Thyroid gland (tissue), 4 donors: ENCODE measurements at regions not wholly inside any gene's neighbourhood (a gene's known extent, or its start where the extent isn't known, plus 50 kb on each side); places are given as distances from the start of the nearest gene placed in this dataset.
"Not testable (repeated sequence)": the region's sequence is repeated elsewhere in the genome, so short reads cannot be mapped to it uniquely, and the experiment has no call there.

Experiments
- POLR2A ChIP-seq, 2 donors: fragments of 450-650 bp; IDR thresholded peaks; one replicate each; pipeline ENCODE4 v1.6.1; 2017; ENCODE audit warnings: antibody characterized with exemption in 2 of 2, mild to moderate bottlenecking in 2 of 2, moderate library complexity in 1 of 2
- TF ChIP-seq, protein P1 (sequence below), 6 experiments: fragments of 200-600 bp in 3 of 6; fragments of 450-650 bp in 3 of 6; sonication (generic) in 3 of 6; IDR thresholded peaks; one replicate each; pipeline ENCODE4 v1.5.1; 2016 to 2019; ENCODE audit warnings: antibody characterized with exemption in 6 of 6, mild to moderate bottlenecking in 2 of 6, inconsistent platforms in 1 of 6, moderate library complexity in 1 of 6

DNA sequence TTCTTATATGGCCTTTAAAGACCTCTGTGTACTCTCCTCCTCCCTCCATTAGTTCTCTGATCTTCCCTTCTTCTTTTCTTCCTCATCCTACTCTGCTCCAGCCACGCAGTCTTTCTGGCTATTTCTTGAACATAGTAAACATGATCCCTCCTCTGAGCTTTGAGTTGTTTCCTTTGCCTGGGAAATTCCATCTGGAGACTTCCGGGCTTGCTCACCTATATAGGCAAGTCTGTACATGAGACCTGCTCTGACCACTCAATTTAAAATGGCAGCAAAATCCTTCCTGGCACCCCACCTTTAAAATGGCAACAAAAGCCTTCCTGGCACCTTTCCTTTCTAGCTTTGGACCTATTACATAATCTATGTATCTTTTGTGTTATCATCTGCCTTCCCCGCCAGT is 94.4 kb downstream of the SPDYE17 start:
- TF ChIP-seq, protein P1, sequence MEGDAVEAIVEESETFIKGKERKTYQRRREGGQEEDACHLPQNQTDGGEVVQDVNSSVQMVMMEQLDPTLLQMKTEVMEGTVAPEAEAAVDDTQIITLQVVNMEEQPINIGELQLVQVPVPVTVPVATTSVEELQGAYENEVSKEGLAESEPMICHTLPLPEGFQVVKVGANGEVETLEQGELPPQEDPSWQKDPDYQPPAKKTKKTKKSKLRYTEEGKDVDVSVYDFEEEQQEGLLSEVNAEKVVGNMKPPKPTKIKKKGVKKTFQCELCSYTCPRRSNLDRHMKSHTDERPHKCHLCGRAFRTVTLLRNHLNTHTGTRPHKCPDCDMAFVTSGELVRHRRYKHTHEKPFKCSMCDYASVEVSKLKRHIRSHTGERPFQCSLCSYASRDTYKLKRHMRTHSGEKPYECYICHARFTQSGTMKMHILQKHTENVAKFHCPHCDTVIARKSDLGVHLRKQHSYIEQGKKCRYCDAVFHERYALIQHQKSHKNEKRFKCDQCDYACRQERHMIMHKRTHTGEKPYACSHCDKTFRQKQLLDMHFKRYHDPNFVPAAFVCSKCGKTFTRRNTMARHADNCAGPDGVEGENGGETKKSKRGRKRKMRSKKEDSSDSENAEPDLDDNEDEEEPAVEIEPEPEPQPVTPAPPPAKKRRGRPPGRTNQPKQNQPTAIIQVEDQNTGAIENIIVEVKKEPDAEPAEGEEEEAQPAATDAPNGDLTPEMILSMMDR (IDR thresholded peaks at IDR 0.05), result not testable (repeated sequence)
- TF ChIP-seq POLR2A (IDR thresholded peaks at IDR 0.05), result not testable (repeated sequence)
